OCI-M2 (cell line): ENCODE measurements at regions not wholly inside any gene's neighbourhood (a gene's known extent, or its start where the extent isn't known, plus 50 kb on each side); places are given as distances from the start of the nearest gene placed in this dataset.
"Not testable (repeated sequence)": the region's sequence is repeated elsewhere in the genome, so short reads cannot be mapped to it uniquely, and the experiment has no call there.

Source experiments
- DNase-seq: peaks from one replicate; lab custom pipeline; 2025; ENCODE audit not compliant: unreplicated experiment; lab: John Stamatoyannopoulos, UW

GRCh38 chr13:85608255-85608829 lies 190.9 kb downstream of the SLITRK6 start:
- no peak for DNase-seq

DNA sequence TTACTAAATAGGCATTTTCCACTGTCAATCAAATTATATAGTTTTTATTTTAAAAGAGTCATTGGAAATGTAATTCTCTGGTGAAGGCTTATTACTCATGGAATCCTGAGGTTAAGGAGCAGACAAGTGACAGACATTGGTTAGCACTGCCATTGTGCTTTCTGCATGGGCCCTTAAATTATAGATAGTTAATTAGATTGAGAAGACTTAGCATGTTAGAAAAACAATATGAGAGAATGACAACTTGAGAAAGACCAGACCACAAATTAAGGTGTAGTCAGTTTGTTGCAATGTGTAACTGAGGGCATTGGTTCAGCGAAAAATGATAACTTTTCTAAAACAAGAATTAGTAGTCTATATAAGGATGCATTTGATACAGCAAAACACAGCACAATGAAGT lies 195.5 kb downstream of the SLITRK6 start:
- no peak for DNase-seq

DNA sequence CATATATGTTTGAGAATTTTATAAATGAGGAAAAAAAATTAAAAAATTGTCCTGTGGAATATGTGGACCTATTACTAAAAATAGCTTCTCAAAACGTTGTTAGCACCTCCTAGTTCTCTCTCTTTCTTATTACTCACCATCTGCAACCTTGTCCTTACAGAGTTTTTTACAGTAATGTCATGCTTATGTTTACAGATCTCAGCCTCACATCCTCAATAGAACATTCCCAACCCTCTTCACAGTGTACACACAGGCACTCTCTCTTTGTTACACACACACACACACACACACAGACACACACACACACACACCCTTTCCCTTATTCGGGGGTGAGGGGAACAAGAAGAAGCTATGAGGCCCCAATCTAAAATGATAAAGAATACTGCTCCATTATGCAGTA lies 197.7 kb downstream of the SLITRK6 start:
- no peak for DNase-seq

DNA sequence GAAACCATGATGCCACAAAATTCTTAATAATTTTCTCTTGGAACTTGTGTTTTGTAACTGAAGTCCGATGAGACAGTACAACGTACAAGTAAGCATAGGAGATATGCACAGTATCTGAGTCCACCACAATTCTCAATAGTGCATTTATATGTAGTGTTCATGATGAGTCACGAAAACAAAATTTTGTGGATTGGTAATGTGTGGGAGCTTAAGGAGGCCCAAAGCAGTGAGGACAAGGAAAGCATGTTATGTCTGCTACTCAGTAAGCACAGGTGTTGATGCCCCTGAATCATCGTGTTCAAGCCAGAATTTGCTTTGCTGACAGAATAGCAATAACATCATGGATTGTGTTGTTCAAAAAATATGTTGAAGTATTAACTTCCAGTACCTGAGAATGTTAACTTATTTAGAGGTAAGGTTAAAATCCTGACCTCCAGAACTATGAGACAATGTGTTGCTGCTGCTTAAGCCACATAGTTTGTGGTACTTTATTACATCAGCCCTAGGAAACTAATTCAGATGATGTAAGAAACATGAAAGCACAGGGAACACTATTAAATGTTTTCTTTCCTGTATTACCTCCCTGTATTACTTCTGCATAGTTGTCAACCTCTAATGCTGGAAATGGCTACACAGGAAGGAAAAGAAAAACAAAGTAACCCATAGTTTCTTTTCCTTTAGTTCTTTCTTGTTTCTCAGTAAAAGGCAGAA lies 201.3 kb downstream of the SLITRK6 start:
- no peak for DNase-seq

- DNase-seq: no peak
Observed at GRCh38 chr13:85592211-85592610, 207.0 kb downstream of the SLITRK6 start.

DNA sequence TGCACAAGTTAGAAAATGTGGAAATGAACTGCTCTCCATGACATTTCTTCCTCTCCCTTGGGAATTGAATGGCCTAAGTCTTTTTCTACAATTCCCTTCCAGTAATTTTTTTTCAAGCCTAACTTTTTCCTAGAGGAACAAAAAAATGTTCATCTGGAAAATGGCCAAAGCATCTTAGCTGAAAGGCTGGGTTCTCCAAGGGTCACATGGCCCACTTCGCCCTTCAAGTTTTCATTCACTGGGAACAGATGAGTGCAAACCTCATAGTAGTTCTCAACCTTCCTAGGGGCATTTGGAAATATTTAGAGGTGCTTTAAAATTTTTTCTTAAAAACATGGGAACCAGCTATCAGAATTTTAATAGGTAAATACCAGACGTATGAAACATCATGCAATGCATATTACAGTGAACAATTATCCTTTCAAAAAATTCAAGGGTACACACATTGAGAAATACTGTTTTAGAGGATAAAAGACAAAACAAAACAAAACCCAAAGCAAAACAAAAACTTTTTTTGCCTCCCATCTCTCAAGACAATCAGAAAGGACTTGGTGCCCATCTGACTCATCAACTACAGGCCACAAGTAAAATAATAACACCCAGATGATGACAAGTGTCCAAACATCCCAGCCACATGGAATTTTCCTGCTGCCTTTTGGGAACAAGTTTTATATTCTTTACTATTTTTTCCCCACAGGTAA lies 208.8 kb downstream of the SLITRK6 start:
- no peak for DNase-seq

DNA sequence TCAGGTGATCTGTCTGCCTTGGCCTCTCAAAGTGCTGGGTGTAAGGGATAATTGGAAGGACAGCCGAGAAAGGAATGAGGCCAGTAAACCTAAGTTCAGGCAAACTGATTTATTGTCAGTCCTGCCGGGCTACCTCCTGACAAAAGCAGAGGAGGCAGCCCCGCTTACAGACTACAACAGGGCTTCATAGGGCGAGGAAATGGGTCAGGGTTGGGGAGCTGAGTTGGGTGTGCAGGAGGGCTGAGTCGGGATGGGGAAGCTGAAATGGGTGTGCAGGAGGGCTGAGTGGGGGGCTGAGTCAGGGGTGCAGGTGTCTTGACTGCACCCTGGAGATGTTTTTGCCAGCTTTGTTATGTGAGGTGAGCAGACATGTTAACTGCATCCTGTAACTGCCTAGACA lies 210.2 kb downstream of the SLITRK6 start:
- no peak for DNase-seq

DNA sequence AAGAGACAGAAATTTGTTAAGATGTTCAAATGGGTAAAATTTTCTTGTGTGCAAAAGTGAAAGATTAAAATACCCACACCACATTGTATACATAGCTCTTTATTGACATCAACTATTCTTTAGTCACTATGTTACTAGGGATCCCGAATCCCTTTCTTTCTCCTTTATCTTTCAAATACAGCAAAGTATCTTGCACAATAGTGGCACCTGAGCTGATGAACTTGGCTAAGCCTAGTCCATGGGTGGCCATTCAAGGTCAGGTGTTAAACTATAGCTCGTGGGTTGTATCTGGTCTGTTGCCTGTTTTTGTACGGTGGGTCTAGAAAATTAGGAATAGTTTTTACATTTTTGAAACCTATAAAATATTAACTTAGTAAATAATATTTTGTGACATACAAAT lies 210.9 kb downstream of the SLITRK6 start:
- no peak for DNase-seq

- no peak for DNase-seq
Observed at GRCh38 chr13:85586856-85587255, 212.4 kb downstream of the SLITRK6 start.

GRCh38 chr13:85586422-85586831 lies 212.8 kb downstream of the SLITRK6 start:
- DNase-seq: no peak

DNA sequence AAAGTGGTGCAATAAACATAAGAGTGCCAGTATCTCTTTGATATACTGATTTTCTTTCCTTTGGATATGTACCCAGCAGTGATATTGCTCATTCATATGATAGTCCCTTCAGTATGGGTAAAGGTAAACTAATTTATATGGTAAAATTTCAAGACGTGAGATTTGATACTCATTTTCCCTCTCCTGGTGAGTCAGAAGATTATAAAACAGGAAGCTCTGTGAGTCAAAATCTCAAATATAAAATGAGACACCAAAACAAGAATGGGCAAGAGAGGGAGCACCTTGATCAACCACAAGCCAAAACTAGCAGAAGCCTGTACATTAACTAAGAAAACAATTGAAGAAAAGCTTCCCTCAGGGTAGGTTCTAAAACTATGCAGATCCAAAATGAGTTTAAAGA lies 216.3 kb downstream of the SLITRK6 start:
- DNase-seq: no peak

DNA sequence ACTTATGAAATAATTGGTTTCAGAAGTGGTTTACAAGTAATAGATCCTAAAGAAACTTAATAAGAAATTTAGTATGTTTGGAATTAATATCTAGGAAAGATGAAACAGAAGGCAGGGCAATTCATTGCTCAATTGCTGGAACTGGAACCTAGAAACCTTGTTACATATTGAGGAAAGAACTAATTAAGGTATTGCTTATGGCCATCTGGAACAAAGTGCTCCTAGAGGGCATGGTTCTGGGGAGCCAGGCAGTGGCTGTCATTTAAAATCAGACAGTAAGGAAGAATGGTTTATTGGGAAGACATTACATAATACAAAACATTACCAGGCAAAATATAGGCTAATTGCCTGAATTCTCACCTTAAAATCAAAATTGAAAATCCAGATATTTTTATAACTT lies 224.1 kb downstream of the SLITRK6 start:
- no peak for DNase-seq

DNA sequence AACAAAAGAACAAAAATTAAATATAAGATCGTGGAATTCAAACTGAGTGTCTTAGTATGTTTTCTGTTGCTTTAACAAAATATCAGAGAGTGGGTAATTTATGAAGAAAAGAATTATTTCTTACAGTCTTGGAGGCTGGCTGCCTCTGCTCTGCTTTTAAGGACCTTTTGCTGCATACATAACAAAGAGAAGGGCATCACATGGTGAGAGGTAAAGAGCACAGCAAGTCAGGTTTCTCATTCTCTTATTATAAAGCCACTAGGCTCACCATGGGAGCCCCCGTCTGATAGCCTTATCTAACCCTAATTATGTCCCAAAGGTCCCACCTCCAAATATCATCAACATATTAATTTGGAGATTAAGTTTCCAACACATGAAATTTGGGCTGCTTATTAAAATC lies 231.3 kb downstream of the SLITRK6 start:
- DNase-seq: no peak

- DNase-seq: no peak
Observed at GRCh38 chr13:85565652-85566051, 233.6 kb downstream of the SLITRK6 start.

DNA sequence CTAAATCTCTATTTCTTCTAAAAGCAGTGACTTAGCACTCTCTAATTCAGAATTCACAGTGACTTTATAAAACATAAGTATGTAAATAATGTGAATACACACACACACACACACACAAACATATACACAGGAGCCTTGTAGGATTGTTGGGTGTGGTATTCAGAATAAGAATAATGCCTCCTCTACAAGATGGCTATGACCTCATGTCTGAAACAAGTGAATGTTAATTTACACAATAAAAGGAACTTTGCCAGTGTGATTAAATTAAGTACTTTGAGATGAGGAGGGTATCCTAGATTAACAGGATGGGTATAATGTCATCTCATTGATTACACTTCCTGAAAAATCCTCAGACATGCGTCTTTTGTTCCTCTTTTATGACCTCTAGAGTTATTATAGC lies 234.6 kb downstream of the SLITRK6 start:
- no peak for DNase-seq

- DNase-seq: no peak
Observed at GRCh38 chr13:85562282-85562681, 236.9 kb downstream of the SLITRK6 start.

GRCh38 chr13:85557691-85558467 lies 241.3 kb downstream of the SLITRK6 start:
- no peak for DNase-seq

DNA sequence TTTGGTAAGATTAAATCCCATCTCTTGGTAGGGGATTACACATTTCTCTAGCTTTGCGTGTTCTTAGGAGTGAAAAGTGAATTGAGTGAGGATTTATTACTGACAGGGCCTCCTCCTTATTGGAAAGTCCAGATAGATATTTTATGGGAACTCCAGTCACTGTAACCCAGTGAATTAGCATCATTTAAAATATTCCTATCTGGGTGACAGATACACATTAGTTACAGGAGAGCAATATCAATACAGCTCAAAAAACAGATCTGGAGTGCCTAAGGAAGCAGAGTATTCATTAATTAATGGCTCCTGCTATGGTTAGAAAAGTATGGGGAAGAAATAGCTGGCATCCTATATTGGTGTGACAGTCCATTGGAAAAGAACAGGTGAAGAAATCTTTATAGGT lies 248.2 kb downstream of the SLITRK6 start:
- DNase-seq: no peak

GRCh38 chr13:85549819-85550218 lies 249.4 kb downstream of the SLITRK6 start:
- no peak for DNase-seq

DNA sequence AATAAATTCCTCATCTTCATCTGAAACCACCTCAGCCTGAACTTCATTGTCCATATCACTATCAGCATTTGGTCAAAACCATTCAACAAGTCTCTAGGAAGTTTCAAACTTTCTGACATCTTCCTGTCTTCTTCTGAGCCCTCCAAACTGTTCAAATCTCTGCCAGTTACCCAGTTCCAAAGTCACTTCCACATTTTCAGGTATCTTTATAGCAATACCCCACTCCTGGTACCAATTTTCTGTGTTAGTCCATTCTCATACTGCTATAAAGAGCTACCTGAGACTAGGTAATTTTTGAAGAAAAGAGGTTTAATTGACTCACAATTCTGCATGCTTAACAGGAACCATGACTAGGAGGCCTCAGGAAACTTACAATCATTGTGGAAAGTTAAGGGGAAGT lies 250.4 kb downstream of the SLITRK6 start:
- not testable (repeated sequence) for DNase-seq

DNA sequence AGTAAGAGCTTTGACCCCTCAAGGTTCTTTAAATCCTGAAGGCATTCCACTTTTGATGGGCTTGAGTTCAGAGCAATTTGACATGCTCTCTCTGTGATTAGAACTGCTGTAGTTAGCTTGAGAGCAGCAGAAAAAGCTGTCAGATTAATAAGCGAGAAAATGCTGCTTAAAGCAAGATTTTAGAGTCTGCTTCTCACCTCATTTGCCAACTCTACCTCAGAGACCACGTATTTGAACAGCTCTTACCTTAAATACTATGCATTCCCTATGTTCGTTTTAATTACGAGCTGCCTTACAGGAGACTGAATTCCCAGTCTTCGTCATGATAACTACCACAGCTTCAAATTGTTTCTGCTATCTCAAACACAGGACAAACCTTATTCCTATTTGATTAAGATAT lies 253.4 kb downstream of the SLITRK6 start:
- no peak for DNase-seq

DNA sequence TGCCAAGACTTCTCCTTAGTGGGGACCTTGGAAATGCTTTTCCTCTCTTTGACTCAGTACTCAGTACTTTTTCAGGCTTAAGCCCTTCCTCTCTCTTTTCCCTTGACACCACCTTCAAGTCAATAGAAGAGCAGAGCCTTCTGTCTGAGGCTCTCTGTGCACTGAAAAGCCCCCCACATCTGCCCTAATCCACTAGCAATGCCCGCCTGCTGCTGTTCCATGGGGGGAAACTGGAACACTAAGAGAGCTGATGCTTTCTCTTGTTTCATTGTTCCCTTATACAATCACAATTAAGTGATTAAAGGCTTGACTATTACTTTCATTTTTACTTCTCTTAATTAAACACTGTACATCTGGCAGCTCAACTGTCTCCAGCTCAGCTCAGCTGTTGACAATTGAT lies 254.5 kb downstream of the SLITRK6 start:
- DNase-seq: no peak
